Stomach (tissue), 8 donors: ENCODE measurements at regions not wholly inside any gene's neighbourhood (a gene's known extent, or its start where the extent isn't known, plus 50 kb on each side); places are given as distances from the start of the nearest gene placed in this dataset.

ENCODE experiments used
- DNase-seq, 2 donors: peaks; one replicate each; pipeline versions ENCODE4 v3.0.0 to v3.0.0-alpha.2; 2013 to 2019
- H3K27ac ChIP-seq, 5 donors: fragments of 200-600 bp in 4 of 5; sonication (generic) in 4 of 5; one replicate each; pipeline ENCODE4 v1.5.1; 2013 to 2019; ENCODE audit warnings: mild to moderate bottlenecking in 1 of 5, moderate library complexity in 1 of 5
- H3K27me3 ChIP-seq, 3 donors: fragments of 200-600 bp; sonication (generic); one replicate each; pipeline ENCODE4 v1.5.1; 2017 to 2019; ENCODE audit warnings: mixed run types in 1 of 3
- H3K36me3 ChIP-seq, 4 donors: fragments of 200-600 bp; sonication (generic); 1 replicate in 3 of 4; 2 replicates in 1 of 4; pipeline ENCODE4 v1.5.1; 2016 to 2019
- H3K4me1 ChIP-seq, 4 donors: fragments of 200-600 bp; sonication (generic); one replicate each; pipeline ENCODE4 v1.5.1; 2016 to 2019
- H3K4me3 ChIP-seq, 4 donors: fragments of 200-600 bp; sonication (generic) in 3 of 4; one replicate each; pipeline ENCODE4 v1.5.1; 2016 to 2019; ENCODE audit warnings: mild to moderate bottlenecking in 1 of 4
- H3K9me3 ChIP-seq, 4 donors: fragments of 200-600 bp; sonication (generic); one replicate each; pipeline ENCODE4 v1.5.1; 2016 to 2019
- CTCF ChIP-seq, 7 experiments: fragments of 450-650 bp in 4 of 7; fragments of 200-600 bp in 3 of 7; sonication (generic) in 3 of 7; IDR thresholded peaks; one replicate each; pipeline ENCODE4 v1.5.1; 2016 to 2019; ENCODE audit warnings: antibody characterized with exemption in 7 of 7, control low read depth in 2 of 7, mild to moderate bottlenecking in 1 of 7
- EP300 ChIP-seq: sonication (generic); formaldehyde crosslinking; IDR thresholded peaks from one replicate; pipeline ENCODE4 v1.6.1; 2017; ENCODE audit warnings: antibody characterized with exemption
- POLR2A ChIP-seq, 4 donors: fragments of 450-650 bp; IDR thresholded peaks; one replicate each; pipeline ENCODE4 v1.6.1; 2016; ENCODE audit warnings: antibody characterized with exemption in 4 of 4, control low read depth in 2 of 4, mild to moderate bottlenecking in 1 of 4, moderate library complexity in 1 of 4
- POLR2AphosphoS5 ChIP-seq, 3 donors: sonication (generic); formaldehyde crosslinking; IDR thresholded peaks; one replicate each; pipeline ENCODE4 v1.6.1; 2016; ENCODE audit warnings: antibody characterized with exemption in 3 of 3
- WGBS, 5 donors: extraction: QIAGEN DNeasy Blood & Tissue Kit in 3 of 5; methylation state at CpG; one replicate each; pipeline versions ENCODE4 v1.1.5 to v1.1.7; 2013 to 2018; 5-methylcytosine and 5-hydroxymethylcytosine counted together
- intact Hi-C: fragments of 100-400 bp; cut with DNase I; formaldehyde crosslinking; loops from one replicate; pipeline ENCODE4 v1.15.1; 2023; ENCODE audit warnings: low total_unique reads
- donor health status: healthy with polysubstance abuse.
- donor health status: Bipolar disorder and iron deficiency.
- donor health status: healthy.

- Histone ChIP-seq H3K9me3 (no peaks in the 10 kb centered on the region), H3K36me3 (no peaks in the 10 kb centered on the region), H3K27me3 (peaks cover 0 to 45% (median 0%) of the 10 kb centered on the region in 3 donors), H3K4me3 (no peak overlapping the region), H3K4me1 (peaks cover 0 to 11% (median 5%) of the 10 kb centered on the region in 4 donors), H3K27ac (no peak overlapping the region)
- intact Hi-C loops, result no loop called here
- no peak for DNase-seq
- WGBS, 5 donors, result 54 to 70% (median 55%) methylated on average over 12 of the region's 12 CpGs
- TF ChIP-seq EP300 (no peak), POLR2A (IDR thresholded peaks at IDR 0.05) (no peak), POLR2AphosphoS5 (IDR thresholded peaks at IDR 0.05) (no peak), CTCF (IDR thresholded peaks at IDR 0.05) (no peak)
Measured at GRCh38 chr10:104577861-104578521, 63.1 kb upstream of the SORCS3 start.

GRCh38 chr10:104578671-104579070 lies 62.4 kb upstream of the SORCS3 start:
- WGBS, 5 donors, result 83 to 91% (median 88%) methylated on average over 7 of the region's 7 CpGs
- no peak overlapping the region for H3K27ac ChIP-seq
- intact Hi-C loops, result no loop called here

GRCh38 chr10:104579136-104579535 lies 62.0 kb upstream of the SORCS3 start:
- 71 to 85% (median 81%) methylated on average over 6 of the region's 6 CpGs for WGBS, 5 donors
- no peak for DNase-seq
- no peaks in the 10 kb centered on the region for H3K36me3 ChIP-seq
- H3K4me3 ChIP-seq, result no peak overlapping the region
- no peaks in the 10 kb centered on the region for H3K9me3 ChIP-seq
- H3K4me1 ChIP-seq, result peaks cover 0 to 11% (median 5%) of the 10 kb centered on the region in 4 donors
- peaks cover 0 to 47% (median 0%) of the 10 kb centered on the region in 3 donors for H3K27me3 ChIP-seq
- TF ChIP-seq EP300, result no peak
- intact Hi-C loops, result no loop called here
- H3K27ac ChIP-seq, result no peak overlapping the region

More at GRCh38 chr10:104578671-104579070, 62.4 kb upstream of the SORCS3 start:
- Histone ChIP-seq H3K9me3 (no peaks in the 10 kb centered on the region), H3K4me1 (peaks cover 0 to 11% (median 5%) of the 10 kb centered on the region in 4 donors), H3K4me3 (no peak overlapping the region), H3K36me3 (no peaks in the 10 kb centered on the region), H3K27me3 (peaks cover 0 to 45% (median 0%) of the 10 kb centered on the region in 3 donors)
- TF ChIP-seq EP300 (no peak), POLR2AphosphoS5 (IDR thresholded peaks at IDR 0.05) (no peak), CTCF (IDR thresholded peaks at IDR 0.05) (no peak), POLR2A (IDR thresholded peaks at IDR 0.05) (no peak)
- DNase-seq, result no peak

GRCh38 chr10:104580321-104580720 lies 60.8 kb upstream of the SORCS3 start:
- Histone ChIP-seq H3K27ac (no peak overlapping the region), H3K9me3 (no peaks in the 10 kb centered on the region), H3K4me3 (no peak overlapping the region), H3K27me3 (peaks cover 0 to 49% (median 0%) of the 10 kb centered on the region in 3 donors), H3K36me3 (no peaks in the 10 kb centered on the region), H3K4me1 (peaks cover 0 to 11% (median 5%) of the 10 kb centered on the region in 4 donors)
- DNase-seq, result no peak
- TF ChIP-seq EP300 (no peak), CTCF (IDR thresholded peaks at IDR 0.05) (no peak), POLR2AphosphoS5 (IDR thresholded peaks at IDR 0.05) (no peak), POLR2A (IDR thresholded peaks at IDR 0.05) (no peak)
- WGBS, 5 donors, result 30 to 49% (median 42%) methylated on average over 13 of the region's 13 CpGs
- intact Hi-C loops, result no loop called here
